GM19438 (cell line): ENCODE measurements at regions not wholly inside any gene's neighbourhood (a gene's known extent, or its start where the extent isn't known, plus 50 kb on each side); places are given as distances from the start of the nearest gene placed in this dataset.
"Not testable (repeated sequence)": the region's sequence is repeated elsewhere in the genome, so short reads cannot be mapped to it uniquely, and the experiment has no call there.

Experiments
- ATAC-seq: cut with Tn5 transposase; IDR thresholded peaks from one replicate; pipeline ENCODE4 v1.9.1; 2021; ENCODE audit warnings: low read depth; ENCODE audit not compliant: unreplicated experiment

DNA sequence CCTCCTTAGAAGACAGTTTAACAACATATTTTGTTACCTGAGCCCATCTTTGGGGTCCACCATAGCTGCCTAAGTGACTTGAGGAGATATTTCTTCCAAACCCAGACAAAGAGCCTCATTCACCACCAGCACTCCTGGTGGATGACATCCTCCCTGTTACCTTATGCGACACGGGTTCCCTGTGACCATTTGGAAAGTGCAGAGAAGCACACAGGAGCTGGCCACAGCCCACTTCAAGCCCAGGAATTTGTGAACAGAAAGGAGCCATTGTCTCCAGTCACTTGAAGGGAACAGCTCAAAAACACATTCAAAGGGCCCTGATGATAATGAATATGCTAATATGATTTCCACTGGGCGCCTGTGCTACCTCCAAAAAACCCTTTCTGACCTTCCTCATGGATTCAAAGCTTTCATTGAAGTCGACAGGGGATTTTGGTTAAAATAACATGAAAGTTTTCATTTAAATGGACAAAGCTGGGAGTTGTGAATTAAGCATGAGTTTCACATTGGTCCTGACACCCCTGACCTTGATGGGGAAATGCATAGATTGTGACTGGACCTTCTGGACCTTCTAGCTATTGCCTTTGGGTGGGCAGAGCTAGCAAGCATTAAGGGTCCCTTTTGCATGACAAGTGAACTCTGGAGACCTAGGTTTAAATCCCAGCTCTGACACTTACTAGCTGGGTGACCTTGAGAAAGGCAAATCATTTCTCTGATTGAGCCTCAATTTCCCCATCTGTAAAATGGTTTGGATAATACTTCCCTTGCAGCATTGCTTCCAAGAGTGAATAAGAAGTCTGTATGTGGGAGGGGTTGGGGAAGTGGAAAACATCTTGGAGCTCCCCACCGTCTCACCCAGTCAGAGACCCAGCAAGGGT is 83.3 kb upstream of the SIRPA start:
- no peak for ATAC-seq

DNA sequence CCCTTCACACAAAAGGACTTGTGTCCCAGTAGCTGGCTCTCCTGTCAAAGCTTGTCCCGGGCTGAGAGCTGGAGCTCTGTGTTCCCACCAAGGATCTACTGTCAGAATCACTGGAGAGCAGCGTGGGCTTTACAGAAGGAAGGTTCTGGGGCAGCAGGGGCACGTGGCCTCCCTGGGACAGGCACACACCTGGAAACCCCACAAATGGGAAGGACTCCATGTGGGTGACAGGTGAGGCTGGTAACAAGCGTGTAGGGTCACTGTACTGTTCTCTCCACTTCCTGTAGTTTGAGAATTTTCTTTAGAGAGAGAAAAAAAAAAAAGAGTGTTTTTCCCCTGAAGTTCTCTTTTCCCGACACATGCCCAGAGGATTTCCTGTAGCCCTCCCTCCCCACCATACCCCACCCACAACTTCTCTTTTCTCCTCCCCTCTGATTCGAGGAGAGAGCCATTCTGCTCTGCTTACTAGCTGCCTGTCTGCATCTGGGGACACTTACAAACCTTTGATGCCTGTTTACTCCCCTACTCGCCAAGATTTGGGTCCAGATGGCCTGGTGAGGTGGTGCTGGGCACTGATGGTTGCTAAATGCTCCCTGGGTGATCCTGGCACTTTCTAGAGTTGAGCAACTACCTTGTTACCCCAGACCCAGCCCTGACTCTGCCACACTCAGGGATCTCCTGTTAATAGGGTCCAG is 84.1 kb upstream of the SIRPA start:
- ATAC-seq = no peak

DNA sequence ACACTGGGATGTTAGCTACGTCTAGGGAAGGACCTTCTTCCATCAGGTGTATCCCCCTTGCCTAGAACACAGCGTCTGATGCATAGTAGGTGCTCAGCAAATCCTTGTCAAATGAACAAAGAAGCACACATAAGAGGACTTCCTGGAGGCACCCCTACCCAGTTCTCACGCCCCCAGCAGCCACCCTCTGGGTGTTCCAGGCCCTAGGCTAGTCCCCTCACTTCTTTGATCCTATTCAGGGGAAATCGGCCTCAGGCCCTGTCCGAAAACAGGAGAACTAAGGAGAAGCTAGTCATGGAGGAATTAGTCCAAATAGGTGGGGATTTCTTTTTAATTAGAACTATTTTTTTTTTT is 84.7 kb upstream of the SIRPA start:
- no peak for ATAC-seq

DNA sequence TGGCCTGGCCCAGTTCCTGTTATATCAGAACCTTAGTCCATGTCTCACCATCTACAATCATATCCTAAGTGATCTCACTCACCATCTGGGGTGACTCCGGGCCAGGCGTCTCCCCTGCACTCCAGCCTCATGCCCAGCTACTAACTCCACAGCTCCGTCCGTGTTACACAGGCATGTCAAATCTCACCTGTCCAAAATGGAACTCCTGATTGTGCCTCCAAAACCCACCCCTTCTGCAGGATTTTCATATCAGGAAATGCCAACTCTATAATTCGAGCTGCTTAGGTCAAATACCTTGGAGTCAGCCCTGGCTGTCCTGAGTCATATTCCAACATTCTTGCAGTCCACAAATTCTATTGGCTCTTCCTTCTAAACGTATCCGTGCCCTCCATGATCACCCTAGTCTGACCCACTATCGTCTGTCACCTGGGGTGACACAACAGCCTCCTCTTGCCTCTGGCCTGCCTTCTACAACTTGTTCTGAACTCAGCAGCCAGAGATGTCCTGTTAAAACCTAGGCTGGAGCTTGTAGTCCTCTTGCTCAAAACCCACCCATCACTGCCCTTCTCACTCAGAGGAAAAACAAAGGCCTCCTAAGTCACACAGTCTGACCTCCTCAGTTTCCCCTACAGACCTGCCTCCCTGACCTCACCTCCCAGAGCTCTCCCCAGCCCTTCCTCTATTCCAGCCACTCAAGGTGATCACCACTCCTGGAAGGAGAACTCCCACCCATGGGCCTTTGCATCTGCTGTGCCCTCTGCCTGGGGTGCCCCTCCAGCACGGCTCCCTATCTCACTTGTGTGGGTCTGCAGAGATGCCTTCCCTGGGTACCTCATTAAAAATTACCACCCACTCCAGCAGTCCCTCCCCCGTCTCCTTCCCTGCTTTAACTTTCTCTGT is 85.3 kb upstream of the SIRPA start:
- no peak for ATAC-seq

DNA sequence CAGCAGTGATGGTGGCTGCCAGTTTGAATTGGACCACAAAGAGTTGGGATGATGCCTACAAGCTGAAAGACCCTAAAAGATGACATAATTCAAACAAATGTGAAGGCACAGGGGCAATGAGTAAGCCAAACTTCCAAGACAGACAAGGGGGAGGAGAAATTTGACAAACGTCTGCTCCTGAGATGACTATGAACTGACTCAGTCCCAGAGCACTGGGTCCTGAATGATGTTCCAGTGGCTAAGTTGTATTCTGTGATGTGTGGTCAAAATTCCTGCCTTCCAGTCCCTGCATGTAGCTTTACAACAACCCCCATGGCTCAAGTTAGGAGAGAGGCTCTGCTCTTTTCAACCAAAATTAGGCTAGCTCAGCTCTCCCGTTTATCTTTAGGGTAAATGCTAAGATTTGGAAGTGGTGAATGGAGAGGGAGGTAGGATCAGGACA is 86.1 kb upstream of the SIRPA start:
- ATAC-seq = no peak

DNA sequence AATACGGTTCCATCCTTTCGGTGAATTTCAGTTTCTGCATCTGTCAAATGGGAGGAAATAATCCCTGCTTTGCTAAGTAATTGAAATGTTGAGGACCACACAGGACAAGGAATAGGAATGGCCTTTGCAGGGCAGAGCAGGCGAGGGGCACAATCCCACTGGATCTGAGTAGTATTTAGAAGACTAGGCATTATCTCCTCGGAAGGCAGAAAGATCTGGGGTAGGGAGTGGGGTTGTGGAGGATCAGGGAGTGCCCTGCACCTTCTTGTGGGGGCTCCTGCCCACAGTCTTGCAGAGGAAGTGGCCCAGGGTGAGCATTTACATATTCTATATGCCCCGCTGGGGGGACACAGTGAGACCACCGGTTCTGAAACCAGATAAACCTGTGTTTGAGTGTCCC is 87.1 kb upstream of the SIRPA start:
- no peak for ATAC-seq

DNA sequence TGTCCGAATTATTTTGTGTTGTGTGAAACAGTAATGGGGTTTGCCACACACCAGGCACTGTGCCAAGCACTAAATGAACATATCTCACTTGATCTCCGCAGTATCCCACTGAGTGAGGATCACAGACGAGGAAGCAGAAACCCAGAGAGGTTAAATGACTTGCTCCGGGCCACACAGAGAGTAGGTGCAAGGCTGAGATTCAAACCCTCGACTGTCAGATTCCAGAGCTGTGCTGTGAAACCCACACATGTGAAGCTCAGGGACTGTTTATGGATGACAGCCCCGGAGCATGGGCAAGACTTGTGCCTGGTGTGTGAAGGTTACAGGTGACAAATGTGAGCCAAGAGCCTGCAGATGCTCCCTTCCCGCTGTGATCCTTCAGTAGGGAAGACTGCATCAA is 87.8 kb upstream of the SIRPA start:
- no peak for ATAC-seq

DNA sequence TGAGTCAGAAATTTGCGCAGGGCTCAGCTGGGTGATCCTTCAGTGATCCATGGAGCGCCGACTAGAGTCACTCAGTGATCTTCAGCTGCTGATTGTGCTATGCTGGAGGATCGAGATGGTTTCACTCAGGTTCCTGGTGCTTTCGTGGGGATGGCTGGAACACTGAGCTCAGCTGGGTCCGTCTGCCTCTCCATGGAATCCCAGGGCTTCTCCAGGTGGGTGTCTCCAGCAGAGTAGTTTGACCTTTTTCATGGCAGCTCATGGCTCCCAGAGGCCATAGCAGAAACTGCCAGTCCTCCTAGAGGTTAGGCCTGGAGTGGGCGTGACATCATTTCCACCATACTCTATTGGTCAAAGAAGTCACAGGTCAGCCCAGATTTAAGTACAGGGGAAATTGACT is 88.8 kb upstream of the SIRPA start:
- ATAC-seq = no peak

DNA sequence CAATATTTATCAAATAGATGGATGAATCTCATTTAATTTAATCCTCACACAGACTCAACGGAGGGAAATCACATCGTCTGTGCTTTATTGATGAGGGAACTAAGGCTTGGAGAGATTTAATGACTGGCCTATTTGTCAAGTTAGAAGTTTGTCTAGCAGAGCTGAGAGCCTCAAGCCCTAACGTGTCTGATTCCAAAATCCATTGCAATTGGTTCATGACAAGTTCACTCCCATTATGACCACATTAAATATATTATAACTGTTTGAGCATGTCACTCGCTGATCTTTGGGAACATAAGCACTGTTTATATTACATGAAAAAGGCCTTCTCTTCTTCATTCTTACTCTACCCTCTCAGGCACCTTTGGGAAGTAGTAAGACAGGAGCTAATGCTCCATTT is 89.4 kb upstream of the SIRPA start:
- ATAC-seq = no peak

DNA sequence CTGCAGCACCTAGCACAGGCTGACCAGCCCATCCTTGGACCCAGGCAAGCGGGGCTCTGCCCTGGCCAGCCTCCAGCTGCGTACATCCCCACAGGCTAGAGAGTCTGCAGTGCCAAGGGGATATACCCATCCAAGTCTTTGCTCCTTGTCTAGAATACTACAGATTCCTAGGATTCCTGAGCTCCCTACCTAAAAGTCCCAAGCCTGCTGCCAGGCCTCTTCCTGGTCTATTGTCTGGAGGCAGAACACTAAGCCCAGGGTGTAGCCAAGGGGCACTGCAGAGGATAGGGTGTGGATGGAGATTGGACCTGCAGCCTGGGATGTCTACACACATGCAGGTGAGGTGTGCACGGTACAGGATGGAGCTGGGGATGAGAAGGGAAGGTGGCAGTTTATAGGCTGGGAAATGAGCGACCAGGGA is 90.0 kb upstream of the SIRPA start:
- no peak for ATAC-seq

DNA sequence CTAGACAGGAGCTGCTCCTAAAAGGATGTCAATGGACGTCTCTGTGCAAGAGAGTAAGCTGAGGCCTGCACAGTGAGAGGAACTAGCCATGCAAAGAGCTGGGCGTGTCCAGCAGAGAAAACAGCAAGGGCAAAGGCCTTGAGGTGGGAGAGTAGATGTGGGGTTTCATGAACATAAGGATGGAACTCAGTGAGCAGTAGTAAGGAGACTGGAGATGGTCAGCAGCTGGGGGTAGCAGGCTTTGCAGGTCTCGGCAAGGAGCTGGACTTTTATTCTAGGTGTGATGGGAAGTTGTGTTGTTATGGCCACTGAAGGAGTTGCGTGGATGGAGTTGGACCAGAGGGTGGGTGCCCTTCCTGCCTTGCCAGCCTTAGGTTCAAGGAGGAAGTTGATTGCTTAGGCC is 90.7 kb upstream of the SIRPA start:
- no peak for ATAC-seq

DNA sequence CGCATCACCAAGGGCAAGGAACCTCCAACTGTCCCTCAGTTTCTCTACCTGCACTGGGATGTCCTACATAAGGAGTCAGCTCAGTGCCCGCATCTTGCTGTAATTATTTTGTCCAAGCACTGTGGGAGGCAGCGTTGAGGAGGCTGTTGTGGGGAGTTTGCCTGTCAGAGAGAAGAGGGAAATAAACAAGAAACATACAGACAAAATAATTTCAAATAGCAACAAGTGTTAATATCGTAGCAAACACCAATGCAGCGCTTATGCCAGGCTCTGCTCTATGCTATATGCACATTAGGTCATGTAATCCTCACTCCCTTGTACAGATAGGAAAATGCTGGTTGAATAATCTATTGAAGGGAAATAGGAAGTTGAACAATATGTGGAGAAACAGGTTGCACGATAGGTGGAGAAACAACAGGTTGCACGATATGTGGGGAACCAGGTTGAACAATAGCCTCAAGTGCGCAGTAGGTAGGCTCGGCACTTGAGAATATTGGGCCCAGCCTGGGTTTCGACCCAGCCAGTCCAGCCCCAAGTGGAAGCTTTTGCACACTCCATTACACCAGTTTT is 91.2 kb upstream of the SIRPA start:
- no peak for ATAC-seq

DNA sequence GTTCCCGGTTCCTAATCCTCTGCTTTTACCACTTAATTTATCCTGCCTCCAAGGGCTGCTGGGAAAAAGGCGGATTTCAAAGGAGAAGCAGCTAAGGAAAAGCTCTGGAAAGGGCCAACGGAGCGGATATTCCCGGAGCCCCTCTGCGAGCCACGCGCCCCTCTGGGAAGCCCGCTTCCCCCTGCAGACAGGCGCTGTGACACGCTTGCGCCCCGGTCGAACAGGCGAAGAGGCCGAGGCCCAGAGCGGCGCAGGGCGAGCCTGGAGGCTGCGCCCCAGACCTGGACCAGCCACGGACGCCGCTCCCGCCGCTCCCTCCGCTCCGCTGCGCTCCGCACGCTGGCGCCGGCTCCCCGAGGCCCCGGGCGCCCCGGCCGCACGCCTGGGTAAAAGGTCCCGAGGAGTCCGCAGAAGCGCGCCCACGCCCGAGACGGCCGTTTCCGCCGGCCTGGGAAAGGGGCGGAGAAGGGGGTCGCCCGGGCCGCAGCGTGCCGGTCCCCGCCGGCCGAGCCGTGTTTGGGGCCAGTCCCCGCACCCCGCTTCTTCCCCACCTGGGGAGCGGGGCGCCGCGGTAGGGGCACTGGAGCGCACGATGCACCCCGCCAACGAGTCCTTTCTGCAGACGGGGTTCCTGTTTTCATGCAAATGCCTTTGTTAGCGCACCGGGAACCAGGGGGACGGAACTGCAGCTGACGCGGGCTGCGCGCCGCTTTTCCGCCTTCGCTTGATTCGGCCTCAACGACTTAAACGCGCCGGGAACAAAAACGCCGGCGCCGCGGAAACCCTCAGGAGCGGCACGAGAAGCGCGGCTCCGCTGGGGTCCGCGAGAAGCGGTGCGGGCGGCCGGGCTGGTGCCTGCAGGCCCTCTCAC is 91.9 kb upstream of the SIRPA start:
- ATAC-seq = peak; percentile 77

DNA sequence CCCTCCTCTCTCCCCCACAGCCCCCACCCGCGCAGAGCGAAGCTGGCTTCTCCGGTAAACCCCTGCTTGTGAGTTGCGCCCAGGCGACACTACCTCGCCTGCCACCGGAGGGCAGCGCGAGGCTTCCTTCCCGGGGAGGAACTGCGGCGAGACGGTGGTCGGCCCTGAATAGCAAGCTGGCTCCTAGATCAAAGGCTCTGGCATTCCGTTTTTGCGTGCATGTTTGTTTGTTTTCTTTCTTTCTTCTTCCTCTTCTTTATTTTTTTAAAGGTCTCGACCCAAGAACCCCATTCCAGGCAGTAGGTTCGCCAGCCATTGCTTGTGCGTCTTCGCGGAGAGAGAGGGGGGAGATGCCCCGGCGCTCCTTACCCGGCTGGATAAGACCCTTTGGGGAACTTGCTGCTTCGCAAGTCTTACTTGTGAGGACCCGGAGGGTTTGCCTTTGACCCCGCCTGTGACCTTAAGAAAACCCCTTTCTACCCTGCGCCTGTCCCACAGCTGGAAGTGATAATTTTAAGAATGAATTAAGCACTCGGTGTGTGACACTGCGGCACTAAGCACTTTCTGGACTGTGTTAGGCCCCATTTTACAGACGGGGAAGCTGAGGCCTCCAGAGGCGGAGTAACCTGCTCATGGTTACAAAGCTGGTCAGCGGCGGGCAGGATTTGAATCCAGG is 92.7 kb upstream of the SIRPA start:
- ATAC-seq = no peak

DNA sequence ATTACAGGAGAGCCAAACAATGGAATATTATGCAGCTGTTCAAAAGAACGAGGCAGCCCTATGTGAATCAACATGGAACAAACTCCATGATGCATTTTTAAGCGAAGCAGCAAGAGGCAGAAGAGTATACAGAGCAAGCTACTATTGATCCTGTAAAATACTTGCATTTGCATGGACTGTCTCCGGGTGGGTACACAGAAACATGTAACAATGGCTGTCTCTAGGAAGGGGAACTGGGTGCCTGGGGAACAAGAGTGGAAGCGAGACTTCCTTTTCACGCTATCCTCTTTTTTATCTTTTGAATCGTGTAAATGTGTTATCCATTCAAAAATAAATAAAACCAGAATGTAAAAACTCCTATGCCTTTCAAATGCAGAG is 93.3 kb upstream of the SIRPA start:
- no peak for ATAC-seq

DNA sequence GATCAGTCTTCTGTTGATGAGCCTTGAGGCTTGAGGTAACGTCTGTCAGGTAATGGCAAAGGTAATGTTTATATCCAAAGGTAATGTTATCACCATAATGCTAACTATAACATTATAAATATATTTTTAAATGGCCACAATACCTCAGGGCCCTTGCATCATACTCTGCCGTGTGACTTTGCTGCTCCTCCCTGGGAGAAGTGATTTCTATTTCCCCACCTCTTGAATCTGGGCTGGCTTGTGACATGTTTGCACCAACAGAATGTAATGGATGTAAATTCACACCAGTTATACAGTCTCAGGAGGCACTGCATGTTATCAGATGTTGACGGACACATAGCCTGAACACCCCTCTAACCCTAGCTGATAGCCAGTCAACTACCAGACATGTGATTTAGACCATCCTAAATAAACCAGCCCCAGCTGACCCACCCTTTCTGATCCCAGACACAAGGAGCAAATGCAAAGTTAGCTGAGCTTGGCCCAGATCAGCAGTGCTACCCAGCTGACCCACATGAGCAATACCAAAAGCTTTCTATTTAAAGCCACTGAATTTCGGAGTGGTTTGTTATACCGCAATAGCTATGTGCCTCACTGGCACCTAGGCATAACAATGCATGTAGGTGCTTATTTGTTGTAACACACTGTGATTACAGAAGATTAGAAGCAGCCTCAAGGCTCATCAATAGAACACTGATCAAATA is 93.8 kb upstream of the SIRPA start:
- no peak for ATAC-seq

DNA sequence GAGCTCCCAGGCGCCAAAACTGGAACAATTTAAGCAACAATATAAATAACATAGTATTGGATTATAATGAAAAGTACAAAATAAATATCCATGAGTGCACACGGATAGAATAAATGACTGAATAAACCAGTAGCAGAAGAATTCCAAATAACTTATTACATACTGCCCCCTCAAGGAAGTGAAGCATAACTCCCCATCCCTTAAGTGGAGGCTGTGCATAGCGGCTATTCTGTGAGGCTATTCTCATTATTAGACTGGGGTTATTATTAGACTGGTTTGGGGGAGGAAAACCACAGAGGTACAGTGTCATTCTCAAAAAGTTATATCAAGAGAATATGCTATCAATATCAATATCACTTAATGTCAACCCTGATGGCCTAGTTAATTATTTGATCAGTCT is 94.4 kb upstream of the SIRPA start:
- ATAC-seq = no peak

DNA sequence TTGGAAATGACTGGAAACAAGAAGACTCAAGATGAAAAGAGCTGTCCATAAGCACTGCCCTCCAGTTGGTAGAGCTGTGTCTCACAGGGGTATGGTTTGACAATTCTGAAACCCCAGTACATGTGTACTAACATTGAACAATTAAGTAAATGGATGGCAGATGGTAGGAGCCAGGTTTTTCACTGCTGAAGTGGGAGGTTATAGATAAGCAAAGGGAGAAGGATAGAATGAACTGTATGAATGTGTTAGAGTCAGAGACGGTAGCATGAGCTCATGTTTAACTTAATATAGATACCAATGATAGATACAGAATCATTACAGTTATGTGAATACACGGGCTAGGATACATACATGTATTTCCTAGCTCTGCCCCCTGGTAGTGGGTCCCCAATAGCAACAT is 95.0 kb upstream of the SIRPA start:
- ATAC-seq = no peak

DNA sequence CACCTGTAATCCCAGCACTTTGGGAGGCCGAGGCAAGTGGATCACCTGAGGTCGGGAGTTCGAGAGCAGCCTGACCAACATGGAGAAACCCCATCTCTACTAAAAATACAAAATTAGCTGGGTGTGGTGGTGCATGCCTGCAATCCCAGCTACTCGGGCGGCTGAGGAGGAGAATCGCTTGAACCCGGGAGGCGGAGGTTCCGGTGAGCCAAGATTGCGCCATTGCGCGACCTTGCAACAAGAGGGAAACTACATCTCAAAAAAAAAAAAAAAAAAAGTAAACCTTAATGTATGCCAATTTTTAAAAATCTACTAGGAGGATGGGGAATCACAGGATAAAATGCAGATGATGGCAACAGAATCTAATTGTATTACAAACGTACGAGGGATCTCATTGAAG is 95.5 kb upstream of the SIRPA start:
- not testable (repeated sequence) for ATAC-seq
